ENCODE measurements at regions not wholly inside any gene's neighbourhood (a gene's known extent, or its start where the extent isn't known, plus 50 kb on each side); places are given as distances from the start of the nearest gene placed in this dataset.

GRCh38 chr16:81185416-81185815 is 53.1 kb upstream of the BCO1 start:
- no peak for DNase-seq (ENCODE audit: low read depth in 3 of 3, low spot score in 2 of 3)

- peak; percentile 68 to 85 (median 72) for DNase-seq (ENCODE audit: low read depth in 3 of 3, low spot score in 2 of 3)
Measured at GRCh38 chr16:81181013-81181720, 57.3 kb upstream of the BCO1 start.

- no peak for DNase-seq (ENCODE audit: low read depth in 3 of 3, low spot score in 2 of 3)
Measured at GRCh38 chr16:81180578-81180977, 57.9 kb upstream of the BCO1 start.

- no peak for DNase-seq (ENCODE audit: low read depth in 3 of 3, low spot score in 2 of 3)
Measured at GRCh38 chr16:81179219-81179618, 59.3 kb upstream of the BCO1 start.

- no peak for DNase-seq (ENCODE audit: low read depth in 3 of 3, low spot score in 2 of 3)
Measured at GRCh38 chr16:81175325-81175891, 63.1 kb upstream of the BCO1 start.

- DNase-seq (ENCODE audit: low read depth in 3 of 3, low spot score in 2 of 3) = no peak
Measured at GRCh38 chr16:81174644-81175324, 63.7 kb upstream of the BCO1 start.

GRCh38 chr16:81172769-81173658 is 65.5 kb upstream of the BCO1 start:
- no peak for DNase-seq (ENCODE audit: low read depth in 3 of 3, low spot score in 2 of 3)

GRCh38 chr16:81170824-81171223 is 67.7 kb upstream of the BCO1 start:
- no peak for DNase-seq (ENCODE audit: low read depth in 3 of 3, low spot score in 2 of 3)

GRCh38 chr16:81168406-81168805 is 70.1 kb upstream of the BCO1 start:
- DNase-seq (ENCODE audit: low read depth in 3 of 3, low spot score in 2 of 3) = no peak

GRCh38 chr16:81167851-81168250 is 70.6 kb upstream of the BCO1 start:
- no peak for DNase-seq (ENCODE audit: low read depth in 3 of 3, low spot score in 2 of 3)

- no peak for DNase-seq (ENCODE audit: low read depth in 3 of 3, low spot score in 2 of 3)
Measured at GRCh38 chr16:81166417-81167300, 70.5 kb upstream of the GCSH start.

- DNase-seq (ENCODE audit: low read depth in 3 of 3, low spot score in 2 of 3) = no peak
Measured at GRCh38 chr16:81165411-81166097, 69.4 kb upstream of the GCSH start.

- DNase-seq (ENCODE audit: low read depth in 3 of 3, low spot score in 2 of 3) = no peak
Measured at GRCh38 chr16:81164958-81165357, 68.8 kb upstream of the GCSH start.

GRCh38 chr16:81164481-81164880 is 68.3 kb upstream of the GCSH start:
- no peak for DNase-seq (ENCODE audit: low read depth in 3 of 3, low spot score in 2 of 3)

- DNase-seq (ENCODE audit: low read depth in 3 of 3, low spot score in 2 of 3) = no peak
Measured at GRCh38 chr16:81163671-81164070, 67.5 kb upstream of the GCSH start.

- DNase-seq (ENCODE audit: low read depth in 3 of 3, low spot score in 2 of 3) = no peak
Measured at GRCh38 chr16:81158964-81159363, 62.8 kb upstream of the GCSH start.

- DNase-seq (ENCODE audit: low read depth in 3 of 3, low spot score in 2 of 3) = no peak
Measured at GRCh38 chr16:81155769-81156168, 59.6 kb upstream of the GCSH start.

GRCh38 chr16:81151648-81152310 is 55.6 kb upstream of the GCSH start:
- no peak for DNase-seq (ENCODE audit: low read depth in 3 of 3, low spot score in 2 of 3)

- DNase-seq (ENCODE audit: low read depth in 3 of 3, low spot score in 2 of 3) = no peak
Measured at GRCh38 chr16:81149614-81150013, 53.4 kb upstream of the GCSH start.

All from right renal cortex interstitium (tissue), 3 donors.